HG03442 (cell line): ENCODE measurements at regions not wholly inside any gene's neighbourhood (a gene's known extent, or its start where the extent isn't known, plus 50 kb on each side); places are given as distances from the start of the nearest gene placed in this dataset.

Experiments
- ATAC-seq: cut with Tn5 transposase; IDR thresholded peaks from one replicate; pipeline ENCODE4 v1.9.1; 2021; ENCODE audit warnings: mild to moderate bottlenecking, moderate library complexity; ENCODE audit not compliant: unreplicated experiment

- no peak for ATAC-seq
Measured at GRCh38 chr14:65185829-65186228, 83.5 kb upstream of the MAX start.

GRCh38 chr14:65186951-65187350, 84.6 kb upstream of the MAX start:
- ATAC-seq: no peak

- ATAC-seq: no peak
Measured at GRCh38 chr14:65187421-65188049, 85.2 kb upstream of the MAX start.

GRCh38 chr14:65190312-65190711, 88.0 kb upstream of the MAX start:
- no peak for ATAC-seq

GRCh38 chr14:65191716-65192115, 89.4 kb upstream of the MAX start:
- no peak for ATAC-seq

- no peak for ATAC-seq
Measured at GRCh38 chr14:65192686-65193085, 90.4 kb upstream of the MAX start.

- ATAC-seq: no peak
Measured at GRCh38 chr14:65193916-65194590, 91.7 kb upstream of the MAX start.

GRCh38 chr14:65195042-65195719, 92.9 kb upstream of the MAX start:
- peak; percentile 93 for ATAC-seq

GRCh38 chr14:65198346-65198745, 96.0 kb upstream of the MAX start:
- ATAC-seq: no peak

- ATAC-seq: no peak
Measured at GRCh38 chr14:65200454-65200853, 98.1 kb upstream of the MAX start.

- no peak for ATAC-seq
Measured at GRCh38 chr14:65203574-65203973, 101.3 kb upstream of the MAX start.

GRCh38 chr14:65204056-65204455, 101.7 kb upstream of the MAX start:
- ATAC-seq: no peak

GRCh38 chr14:65206078-65206447, 103.7 kb upstream of the MAX start:
- ATAC-seq: no peak

- ATAC-seq: peak; percentile 65
Measured at GRCh38 chr14:65206448-65207096, 104.3 kb upstream of the MAX start.

- no peak for ATAC-seq
Measured at GRCh38 chr14:65208548-65208947, 106.2 kb upstream of the MAX start.

- no peak for ATAC-seq
Measured at GRCh38 chr14:65210118-65210821, 108.0 kb upstream of the MAX start.

- ATAC-seq: no peak
Measured at GRCh38 chr14:65210822-65211182, 108.5 kb upstream of the MAX start.

GRCh38 chr14:65211341-65211987, 109.1 kb upstream of the MAX start:
- ATAC-seq: no peak

GRCh38 chr14:65213316-65213715, 111.0 kb upstream of the MAX start:
- no peak for ATAC-seq

GRCh38 chr14:65214741-65215140, 112.4 kb upstream of the MAX start:
- ATAC-seq: no peak

GRCh38 chr14:65219353-65219752, 117.0 kb upstream of the MAX start:
- no peak for ATAC-seq
